ENCODE measurements at regions not wholly inside any gene's neighbourhood (a gene's known extent, or its start where the extent isn't known, plus 50 kb on each side); places are given as distances from the start of the nearest gene placed in this dataset.

DNA sequence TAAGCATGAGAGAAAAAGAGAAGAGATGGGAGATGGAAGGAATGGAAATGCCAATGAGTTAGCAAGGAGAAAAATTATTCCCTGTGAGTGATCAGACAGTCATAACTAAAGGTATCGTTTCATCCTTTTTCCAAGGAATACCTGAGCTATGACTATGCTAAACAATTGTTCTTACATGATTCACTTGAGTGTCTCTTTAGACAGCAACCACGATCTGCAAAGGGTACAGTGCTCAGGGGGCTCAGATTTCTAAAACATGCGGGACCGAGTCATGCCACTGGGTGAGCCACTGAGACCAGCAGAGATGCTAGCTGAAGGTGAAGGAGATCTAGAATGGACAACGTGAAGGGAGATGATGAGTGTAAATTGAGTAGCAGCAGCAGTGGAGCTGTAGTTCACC is 78.0 kb upstream of the CTTNBP2 start:
- peaks cover 7% of the 10 kb centered on the region; the same call in 1 of the 2 replicates for H3K27me3 ChIP-seq (ENCODE audit: insufficient read depth, low read length)
- H3K27ac ChIP-seq (ENCODE audit: low read depth, low read length) = no peak overlapping the region
- H3K9me3 ChIP-seq (ENCODE audit: insufficient read depth, low read depth, low read length) = no peaks in the 10 kb centered on the region
- H3K9ac ChIP-seq (ENCODE audit: low read depth, low read length) = no peak overlapping the region
- H3K36me3 ChIP-seq (ENCODE audit: insufficient read depth, low read length) = no peaks in the 10 kb centered on the region
- H3K4me3 ChIP-seq (ENCODE audit: low read length) = no peak overlapping the region
- 90% methylated on average over 5 of the region's 5 CpGs for WGBS
- peaks cover 3% of the 10 kb centered on the region for H3K4me1 ChIP-seq (ENCODE audit: insufficient read depth, low read length)

DNA sequence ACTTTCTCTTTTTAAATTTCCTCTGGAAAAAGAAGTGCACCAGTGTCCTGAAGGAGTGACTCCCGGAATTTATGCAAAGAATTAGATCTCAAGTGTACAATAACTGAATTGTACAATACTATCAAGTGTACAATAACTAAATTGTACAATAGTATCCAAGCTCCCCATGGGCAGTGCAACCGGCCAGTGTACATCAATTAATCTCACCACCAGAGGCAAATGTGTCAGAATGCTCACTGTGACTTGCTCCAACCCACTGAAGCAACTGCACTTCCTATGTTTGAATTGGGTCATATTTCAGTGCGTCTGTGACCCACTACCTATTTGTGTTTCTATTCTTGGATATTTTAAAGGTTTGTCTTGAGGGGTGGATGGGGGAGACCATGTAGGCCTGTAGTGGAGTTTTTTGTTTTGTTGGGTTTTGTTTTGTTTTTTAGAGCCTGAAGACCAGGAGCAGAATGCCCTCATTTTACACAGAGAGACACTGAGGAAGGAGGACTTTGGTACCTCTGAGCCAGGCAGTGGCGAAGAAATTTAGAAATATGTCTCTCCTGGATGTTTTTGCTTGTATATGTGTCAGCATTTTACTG is 78.5 kb upstream of the CTTNBP2 start:
- no peak overlapping the region for H3K27ac ChIP-seq (ENCODE audit: low read depth, low read length)
- no peaks in the 10 kb centered on the region for H3K9me3 ChIP-seq (ENCODE audit: insufficient read depth, low read depth, low read length)
- no peak overlapping the region for H3K9ac ChIP-seq (ENCODE audit: low read depth, low read length)
- 90% methylated on average over 3 of the region's 4 CpGs for WGBS
- H3K27me3 ChIP-seq (ENCODE audit: insufficient read depth, low read length) = peaks cover 7% of the 10 kb centered on the region; the same call in 1 of the 2 replicates
- no peaks in the 10 kb centered on the region for H3K36me3 ChIP-seq (ENCODE audit: insufficient read depth, low read length)
- no peaks in the 10 kb centered on the region; the same call in 1 of the 2 replicates for H3K4me1 ChIP-seq (ENCODE audit: insufficient read depth, low read length)
- no peak overlapping the region for H3K4me3 ChIP-seq (ENCODE audit: low read length)

DNA sequence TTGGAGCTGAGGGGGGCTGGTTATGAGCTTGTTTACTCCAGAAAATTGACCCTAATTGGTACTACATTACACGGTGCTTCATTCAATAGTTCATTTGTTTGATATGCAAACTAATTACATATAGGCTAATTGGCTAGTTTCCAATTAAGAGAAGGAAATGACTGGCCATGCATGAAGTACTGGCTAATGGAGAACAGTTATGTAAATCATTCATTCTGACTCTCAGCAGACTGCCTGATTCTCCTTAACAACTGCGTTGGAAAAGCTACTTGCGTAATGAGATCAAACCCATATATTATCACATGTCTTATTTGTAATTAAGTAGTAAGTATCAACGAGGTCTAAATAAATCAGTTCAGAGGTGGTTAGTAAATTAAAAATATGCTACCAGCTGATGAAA is 81.8 kb upstream of the CTTNBP2 start:
- 80% methylated on average over 1 of the region's 4 CpGs for WGBS

DNA sequence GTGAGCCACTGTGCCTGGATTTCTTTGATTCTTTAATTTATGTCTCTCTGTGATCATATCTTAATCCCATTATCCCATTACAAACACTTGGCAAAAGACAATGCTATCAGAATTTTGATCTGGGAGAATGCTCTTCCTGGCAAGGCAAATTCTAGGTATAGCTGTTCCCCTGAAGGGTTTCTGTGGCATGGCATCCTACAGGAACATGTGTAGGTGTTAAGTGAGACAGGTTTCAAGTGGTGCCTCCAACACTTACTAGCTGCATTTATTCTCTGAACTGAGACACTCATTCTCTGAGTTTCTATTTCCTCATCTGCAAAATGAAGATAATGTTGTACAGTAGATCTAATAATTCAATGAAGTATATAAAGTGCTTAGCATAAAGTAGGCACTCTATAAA is 87.1 kb upstream of the CTTNBP2 start:
- Histone ChIP-seq H3K36me3 (ENCODE audit: insufficient read depth, low read length) (no peaks in the 10 kb centered on the region), H3K9ac (ENCODE audit: low read depth, low read length) (no peak overlapping the region)

More for the DNA sequence above, 81.8 kb upstream of the CTTNBP2 start:
- no peak overlapping the region for H3K4me3 ChIP-seq (ENCODE audit: low read length)
- H3K27me3 ChIP-seq (ENCODE audit: insufficient read depth, low read length) = no peaks in the 10 kb centered on the region
- H3K4me1 ChIP-seq (ENCODE audit: insufficient read depth, low read length) = no peaks in the 10 kb centered on the region; the same call in 1 of the 2 replicates
- no peak overlapping the region for H3K9ac ChIP-seq (ENCODE audit: low read depth, low read length)
- no peak overlapping the region for H3K27ac ChIP-seq (ENCODE audit: low read depth, low read length)
- H3K36me3 ChIP-seq (ENCODE audit: insufficient read depth, low read length) = no peaks in the 10 kb centered on the region
- H3K9me3 ChIP-seq (ENCODE audit: insufficient read depth, low read depth, low read length) = no peaks in the 10 kb centered on the region

DNA sequence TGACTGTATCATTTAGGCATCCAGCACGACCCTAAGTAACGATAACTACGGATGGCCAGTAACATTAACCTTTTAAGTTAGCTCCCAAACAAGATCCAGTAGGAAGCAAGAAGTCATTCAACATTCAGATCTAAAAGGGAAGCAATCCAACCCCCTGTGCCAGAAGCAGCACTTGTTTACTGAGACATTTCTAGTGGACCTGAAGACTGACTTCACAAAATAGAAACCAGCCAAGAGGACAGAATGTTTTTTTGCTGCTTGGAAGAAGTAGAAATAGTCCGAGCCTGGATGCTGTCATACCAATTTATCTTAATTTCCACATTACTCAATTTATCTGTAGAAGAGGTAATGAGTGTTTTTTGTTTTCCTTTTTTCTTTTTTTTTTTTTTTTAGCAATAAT is 88.0 kb upstream of the CTTNBP2 start:
- Histone ChIP-seq H3K9me3 (ENCODE audit: insufficient read depth, low read depth, low read length) (no peaks in the 10 kb centered on the region), H3K4me3 (ENCODE audit: low read length) (no peak overlapping the region), H3K27me3 (ENCODE audit: insufficient read depth, low read length) (no peaks in the 10 kb centered on the region), H3K36me3 (ENCODE audit: insufficient read depth, low read length) (no peaks in the 10 kb centered on the region), H3K4me1 (ENCODE audit: insufficient read depth, low read length) (peaks cover 43% of the 10 kb centered on the region), H3K27ac (ENCODE audit: low read depth, low read length) (no peak overlapping the region), H3K9ac (ENCODE audit: low read depth, low read length) (no peak overlapping the region)
- WGBS = 93% methylated on average over 3 of the region's 4 CpGs

More for the DNA sequence above, 87.1 kb upstream of the CTTNBP2 start:
- Histone ChIP-seq H3K27ac (ENCODE audit: low read depth, low read length) (no peak overlapping the region), H3K9me3 (ENCODE audit: insufficient read depth, low read depth, low read length) (no peaks in the 10 kb centered on the region), H3K4me3 (ENCODE audit: low read length) (no peak overlapping the region), H3K27me3 (ENCODE audit: insufficient read depth, low read length) (no peaks in the 10 kb centered on the region), H3K4me1 (ENCODE audit: insufficient read depth, low read length) (peaks cover 43% of the 10 kb centered on the region)

DNA sequence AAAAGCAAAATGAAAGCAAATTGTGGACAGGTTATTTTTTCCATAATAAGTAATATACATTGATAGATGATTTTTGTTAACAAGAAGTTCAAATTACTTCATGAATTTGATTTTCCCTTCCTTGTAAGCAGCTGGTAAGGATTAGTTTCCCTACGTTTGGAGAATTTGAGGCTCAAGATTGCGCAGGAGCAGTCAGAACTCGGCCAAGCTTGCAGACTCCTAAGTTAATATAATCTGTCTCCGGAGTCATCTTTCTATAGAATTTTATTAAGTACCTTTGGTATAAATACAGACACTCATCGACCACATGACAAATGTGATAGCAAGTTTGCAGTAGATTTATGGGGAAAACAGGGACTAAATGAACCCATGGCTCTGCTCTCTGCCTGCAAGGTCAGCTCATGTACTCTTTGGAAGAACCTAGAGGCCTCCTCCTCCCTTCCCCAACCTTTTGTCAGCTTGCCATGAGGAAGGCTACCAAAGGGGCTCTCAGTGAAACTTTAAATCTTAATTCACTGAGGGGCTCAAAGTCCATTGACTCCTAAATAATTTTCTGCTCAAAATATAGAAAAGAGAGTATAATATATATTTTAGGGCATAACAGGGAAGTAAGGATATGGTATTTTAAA is 89.2 kb upstream of the CTTNBP2 start:
- H3K4me1 ChIP-seq (ENCODE audit: insufficient read depth, low read length) = peaks cover 43% of the 10 kb centered on the region
- peak overlapping the region; percentile 21; the same call in 1 of the 2 replicates for H3K9ac ChIP-seq (ENCODE audit: low read depth, low read length)
- H3K27ac ChIP-seq (ENCODE audit: low read depth, low read length) = peak overlapping the region; percentile 62
- no peaks in the 10 kb centered on the region for H3K36me3 ChIP-seq (ENCODE audit: insufficient read depth, low read length)
- no peak overlapping the region for H3K4me3 ChIP-seq (ENCODE audit: low read length)
- no peaks in the 10 kb centered on the region for H3K9me3 ChIP-seq (ENCODE audit: insufficient read depth, low read depth, low read length)
- H3K27me3 ChIP-seq (ENCODE audit: insufficient read depth, low read length) = no peaks in the 10 kb centered on the region
- 90% methylated on average over 5 of the region's 5 CpGs for WGBS

DNA sequence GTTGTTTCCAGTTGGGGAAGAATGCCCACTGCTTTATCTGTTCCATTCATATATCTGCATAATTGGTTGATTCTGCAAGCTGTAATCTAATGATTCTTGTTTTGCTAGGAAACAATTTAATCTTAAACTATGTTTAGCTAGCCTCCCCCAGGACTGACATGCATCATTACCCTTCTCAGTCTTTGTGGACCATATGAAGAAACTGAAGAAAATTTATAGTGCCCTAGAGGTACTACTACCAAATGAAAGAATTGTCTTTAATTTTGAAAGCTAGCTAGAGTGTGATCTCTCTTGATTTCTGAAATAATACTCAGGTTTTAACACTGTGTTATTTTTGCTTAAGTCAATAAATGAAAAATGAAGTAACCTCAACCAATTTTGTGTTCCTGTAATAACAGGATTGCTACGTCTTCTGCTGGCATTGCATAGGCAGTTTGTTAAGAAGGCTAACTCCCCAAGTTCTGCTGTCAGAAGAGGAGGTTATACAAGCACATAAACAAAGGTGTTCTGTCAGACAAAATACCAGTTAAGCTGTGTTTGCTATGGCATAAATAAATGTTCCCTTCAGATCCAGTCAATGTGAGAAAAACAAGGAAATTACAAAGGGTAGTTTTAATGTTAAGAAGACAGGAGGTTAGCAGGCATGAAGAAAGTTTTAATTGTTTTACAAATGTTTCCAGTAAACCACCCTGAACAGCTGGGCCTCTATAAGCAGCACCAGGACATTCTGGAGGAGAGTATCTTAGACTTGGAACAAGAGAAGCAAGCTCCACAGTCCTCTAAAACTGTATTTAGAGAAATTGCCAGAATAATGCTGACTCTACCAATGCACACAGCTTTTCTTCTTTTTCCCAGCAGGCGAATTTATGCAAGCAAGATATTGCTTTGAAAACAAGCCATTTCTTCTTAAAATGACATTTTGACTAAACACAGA is 90.3 kb upstream of the CTTNBP2 start:
- Histone ChIP-seq H3K9me3 (ENCODE audit: insufficient read depth, low read depth, low read length) (no peaks in the 10 kb centered on the region), H3K4me1 (ENCODE audit: insufficient read depth, low read length) (peaks cover 43% of the 10 kb centered on the region), H3K27me3 (ENCODE audit: insufficient read depth, low read length) (no peaks in the 10 kb centered on the region), H3K36me3 (ENCODE audit: insufficient read depth, low read length) (no peaks in the 10 kb centered on the region), H3K27ac (ENCODE audit: low read depth, low read length) (no peak overlapping the region), H3K9ac (ENCODE audit: low read depth, low read length) (no peak overlapping the region), H3K4me3 (ENCODE audit: low read length) (no peak overlapping the region)
- 71% methylated on average over 2 of the region's 2 CpGs for WGBS

DNA sequence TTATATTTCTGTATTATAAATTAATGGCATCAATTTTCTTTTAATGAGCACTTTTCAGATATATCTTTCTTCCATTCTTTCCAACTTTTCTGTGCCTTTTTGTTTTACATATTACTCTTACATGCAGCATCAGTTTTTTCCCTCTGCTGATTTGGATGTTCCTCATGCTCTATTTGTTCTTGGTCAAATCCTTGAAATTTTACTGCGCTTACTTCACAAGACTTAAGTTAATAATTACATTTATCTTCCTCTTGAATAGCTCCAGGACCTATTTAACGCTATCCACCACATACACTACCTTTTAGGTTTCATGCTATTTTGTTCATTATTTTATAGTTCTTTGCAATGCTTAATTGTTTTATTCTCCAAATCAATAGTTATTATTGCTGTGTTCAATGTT is 97.6 kb upstream of the CTTNBP2 start:
- Histone ChIP-seq H3K9me3 (ENCODE audit: insufficient read depth, low read depth, low read length) (no peaks in the 10 kb centered on the region), H3K36me3 (ENCODE audit: insufficient read depth, low read length) (no peaks in the 10 kb centered on the region), H3K4me3 (ENCODE audit: low read length) (no peak overlapping the region), H3K27ac (ENCODE audit: low read depth, low read length) (no peak overlapping the region), H3K27me3 (ENCODE audit: insufficient read depth, low read length) (no peaks in the 10 kb centered on the region), H3K4me1 (ENCODE audit: insufficient read depth, low read length) (no peaks in the 10 kb centered on the region), H3K9ac (ENCODE audit: low read depth, low read length) (no peak overlapping the region)
- 100% methylated on average over 1 of the region's 2 CpGs for WGBS

DNA sequence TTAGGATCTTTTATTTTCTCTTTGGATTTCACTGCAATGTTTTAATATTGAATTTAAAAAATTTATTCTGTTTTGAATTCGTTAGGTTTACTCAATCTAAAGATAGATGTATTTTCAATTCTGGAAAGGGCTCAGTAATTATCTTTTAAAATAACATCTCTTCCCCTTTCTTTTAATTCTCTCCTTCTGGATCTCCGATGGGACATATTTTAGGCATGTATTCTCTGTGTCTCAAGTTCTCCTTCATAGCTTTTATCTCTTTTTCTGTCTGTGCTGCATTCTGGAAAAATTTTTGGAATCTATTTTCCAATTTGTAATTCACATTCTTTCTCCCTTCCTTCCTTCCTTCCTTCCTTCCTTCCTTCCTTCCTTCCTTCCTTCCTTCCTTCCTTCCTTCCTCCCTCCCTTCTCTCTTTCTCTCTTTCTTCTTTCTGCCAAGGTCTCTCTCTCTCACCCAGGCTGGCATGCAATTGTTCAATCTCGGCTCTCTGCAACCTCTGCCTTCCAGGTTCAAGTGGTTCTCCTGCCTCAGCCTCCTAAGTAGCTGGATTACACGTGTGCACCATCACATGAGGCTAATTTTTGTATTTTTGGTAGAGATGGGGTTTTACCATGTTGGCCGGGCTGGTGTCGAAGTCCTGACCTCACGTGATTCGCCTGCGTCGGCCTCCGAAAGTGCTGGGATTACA is 98.5 kb upstream of the CTTNBP2 start:
- Histone ChIP-seq H3K4me3 (ENCODE audit: low read length) (no peak overlapping the region), H3K27ac (ENCODE audit: low read depth, low read length) (no peak overlapping the region), H3K36me3 (ENCODE audit: insufficient read depth, low read length) (no peaks in the 10 kb centered on the region), H3K4me1 (ENCODE audit: insufficient read depth, low read length) (no peaks in the 10 kb centered on the region), H3K9ac (ENCODE audit: low read depth, low read length) (no peak overlapping the region), H3K9me3 (ENCODE audit: insufficient read depth, low read depth, low read length) (no peaks in the 10 kb centered on the region), H3K27me3 (ENCODE audit: insufficient read depth, low read length) (no peaks in the 10 kb centered on the region)
- WGBS = 91% methylated on average over 10 of the region's 11 CpGs

DNA sequence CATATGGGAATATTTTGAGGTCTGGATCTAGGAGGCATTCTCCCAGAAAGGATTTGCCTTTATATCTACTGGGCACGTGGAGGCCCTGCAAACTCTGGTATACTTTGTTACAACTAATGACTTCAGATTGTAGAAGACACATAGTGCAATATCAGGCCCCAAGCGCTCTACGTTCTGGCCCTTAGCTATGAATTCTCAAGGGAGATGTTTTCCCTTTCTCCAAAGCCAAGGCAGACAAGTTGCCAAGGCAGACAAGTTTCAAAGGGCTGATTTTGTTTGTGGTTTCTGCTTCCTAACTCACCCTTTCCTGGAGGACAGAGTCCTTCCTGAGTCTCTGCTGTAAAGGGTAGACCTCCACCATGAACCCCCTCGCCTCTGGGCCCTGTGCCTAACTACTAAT is 99.4 kb upstream of the CTTNBP2 start:
- no peak overlapping the region for H3K4me3 ChIP-seq (ENCODE audit: low read length)
- 91% methylated on average over 4 of the region's 4 CpGs for WGBS

DNA sequence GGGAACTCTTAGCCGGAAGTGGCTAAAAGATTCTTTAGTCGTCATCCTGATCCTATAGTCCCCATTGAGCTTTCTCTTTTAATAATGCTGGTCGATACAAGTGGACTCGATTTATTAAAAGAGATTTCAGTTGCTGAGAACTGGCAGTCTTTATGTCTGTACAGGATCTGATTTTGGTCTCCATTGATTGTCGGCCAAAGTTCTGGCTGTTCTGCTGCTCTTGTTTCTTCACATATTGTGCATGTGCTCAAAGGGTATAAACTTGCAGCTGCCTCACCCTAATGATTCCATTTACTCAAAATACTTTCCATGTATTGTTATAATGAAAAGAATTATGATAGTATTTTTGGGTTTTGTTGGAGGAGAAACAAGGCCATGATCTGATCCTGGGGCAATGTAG is 100.7 kb upstream of the CTTNBP2 start:
- Histone ChIP-seq H3K27me3 (ENCODE audit: insufficient read depth, low read length) (no peaks in the 10 kb centered on the region), H3K9ac (ENCODE audit: low read depth, low read length) (no peak overlapping the region), H3K9me3 (ENCODE audit: insufficient read depth, low read depth, low read length) (no peaks in the 10 kb centered on the region), H3K4me3 (ENCODE audit: low read length) (no peak overlapping the region), H3K36me3 (ENCODE audit: insufficient read depth, low read length) (no peaks in the 10 kb centered on the region), H3K4me1 (ENCODE audit: insufficient read depth, low read length) (no peaks in the 10 kb centered on the region), H3K27ac (ENCODE audit: low read depth, low read length) (no peak overlapping the region)
- 97% methylated on average over 5 of the region's 5 CpGs for WGBS

More for the DNA sequence above, 99.4 kb upstream of the CTTNBP2 start:
- Histone ChIP-seq H3K4me1 (ENCODE audit: insufficient read depth, low read length) (no peaks in the 10 kb centered on the region), H3K27ac (ENCODE audit: low read depth, low read length) (no peak overlapping the region), H3K36me3 (ENCODE audit: insufficient read depth, low read length) (no peaks in the 10 kb centered on the region), H3K9ac (ENCODE audit: low read depth, low read length) (no peak overlapping the region), H3K9me3 (ENCODE audit: insufficient read depth, low read depth, low read length) (no peaks in the 10 kb centered on the region), H3K27me3 (ENCODE audit: insufficient read depth, low read length) (no peaks in the 10 kb centered on the region)
